HG02943 (cell line): ENCODE measurements at regions not wholly inside any gene's neighbourhood (a gene's known extent, or its start where the extent isn't known, plus 50 kb on each side); places are given as distances from the start of the nearest gene placed in this dataset.
"Not testable (repeated sequence)": the region's sequence is repeated elsewhere in the genome, so short reads cannot be mapped to it uniquely, and the experiment has no call there.

Source experiments
- ATAC-seq: cut with Tn5 transposase; IDR thresholded peaks from one replicate; pipeline ENCODE4 v1.9.1; 2021; ENCODE audit warnings: mild to moderate bottlenecking, low read depth, moderate library complexity; ENCODE audit not compliant: unreplicated experiment

DNA sequence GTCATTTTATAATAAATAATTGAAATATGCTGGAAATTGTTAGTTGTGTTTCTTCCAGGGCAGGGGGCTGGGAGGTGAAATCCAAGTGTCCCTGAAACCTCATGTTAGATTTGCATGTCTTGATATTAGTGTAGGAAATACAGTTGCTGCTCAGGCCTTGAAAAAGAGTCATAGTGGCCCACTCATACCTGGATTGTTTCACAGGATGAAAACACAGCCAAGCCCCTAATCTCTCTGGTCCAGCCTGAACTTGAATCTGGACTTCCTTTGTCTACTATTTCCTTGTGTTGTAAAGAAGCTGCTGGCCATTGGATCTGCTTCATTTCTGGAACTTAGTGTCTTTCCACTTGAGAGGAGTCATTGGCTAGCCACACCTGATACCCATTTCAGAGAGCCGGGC is 108.8 kb upstream of the JARID2 start:
- no peak for ATAC-seq

DNA sequence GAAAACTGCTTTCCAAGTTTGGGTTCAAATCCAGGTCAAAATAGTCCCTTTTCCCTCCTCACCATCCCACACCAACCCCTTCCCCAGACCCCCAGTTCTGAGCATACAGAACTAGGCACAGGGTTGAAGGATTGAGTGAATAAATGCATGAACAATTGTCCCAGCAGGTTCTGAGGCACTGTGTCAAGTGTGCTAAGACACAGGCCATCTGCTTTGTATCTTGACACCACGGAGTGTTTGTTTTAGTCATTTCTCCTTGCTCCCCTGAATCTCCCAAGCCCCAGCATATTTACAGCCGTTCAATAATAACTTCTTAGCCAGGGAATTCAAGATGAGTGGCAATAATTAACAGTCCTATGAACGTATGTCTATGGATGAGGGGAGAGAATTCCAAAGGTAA is 102.8 kb upstream of the JARID2 start:
- no peak for ATAC-seq

DNA sequence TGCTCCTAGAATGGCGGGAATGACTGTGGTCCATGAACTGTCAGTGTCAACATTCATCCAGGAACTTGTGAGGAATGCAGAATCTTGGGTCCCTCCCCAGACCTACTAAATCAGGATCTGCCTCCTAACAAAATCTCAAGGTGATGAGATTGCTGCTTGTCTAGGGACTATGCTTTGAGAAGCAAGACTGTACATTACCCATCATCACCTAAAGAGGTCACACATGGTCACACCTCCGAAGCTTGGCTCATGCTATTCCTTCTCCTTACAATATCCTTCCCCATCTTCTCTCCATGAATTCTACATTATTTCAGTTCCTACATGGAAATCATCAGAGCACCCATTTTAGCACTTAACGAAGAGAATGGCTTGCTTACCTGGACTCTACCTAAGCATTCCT is 102.3 kb upstream of the JARID2 start:
- no peak for ATAC-seq

DNA sequence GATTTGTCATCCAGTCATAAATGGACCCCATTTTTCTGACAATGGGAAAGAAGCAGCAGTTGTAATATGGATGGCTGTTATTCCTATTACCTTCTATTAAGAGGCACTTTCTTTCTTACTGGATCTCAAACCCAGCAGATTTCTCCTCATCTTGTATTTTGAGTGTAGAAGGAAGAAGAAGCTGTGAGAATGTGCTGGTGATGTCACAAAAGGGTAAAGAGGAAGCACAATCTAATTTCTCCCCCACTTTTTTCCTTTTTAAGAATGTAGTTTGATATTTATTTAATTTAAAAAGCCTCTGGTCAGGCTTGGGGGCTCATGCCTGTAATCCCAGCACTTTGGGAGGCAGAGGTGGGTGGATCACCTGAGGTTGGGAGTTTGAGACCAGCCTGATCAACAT is 100.0 kb upstream of the JARID2 start:
- no peak for ATAC-seq

DNA sequence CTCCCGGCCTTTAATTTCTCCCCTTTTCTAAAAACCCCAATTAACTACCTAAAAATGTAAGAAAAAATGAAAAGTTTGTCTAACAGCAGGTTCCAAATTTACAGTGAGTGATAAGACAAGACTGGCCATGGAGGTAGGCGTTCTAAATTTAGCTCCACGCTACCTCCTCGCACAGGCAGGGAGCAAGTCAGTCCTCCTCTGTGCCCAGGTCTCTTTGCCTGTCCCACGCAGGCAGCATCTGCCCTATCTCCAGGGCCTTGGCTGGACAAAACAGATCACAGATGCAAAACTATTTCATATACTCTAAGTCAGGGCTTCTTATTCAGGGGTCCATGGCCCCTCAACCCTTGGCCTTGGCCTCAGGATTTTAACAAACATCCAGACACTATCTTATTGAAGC is 98.0 kb upstream of the JARID2 start:
- ATAC-seq: no peak

DNA sequence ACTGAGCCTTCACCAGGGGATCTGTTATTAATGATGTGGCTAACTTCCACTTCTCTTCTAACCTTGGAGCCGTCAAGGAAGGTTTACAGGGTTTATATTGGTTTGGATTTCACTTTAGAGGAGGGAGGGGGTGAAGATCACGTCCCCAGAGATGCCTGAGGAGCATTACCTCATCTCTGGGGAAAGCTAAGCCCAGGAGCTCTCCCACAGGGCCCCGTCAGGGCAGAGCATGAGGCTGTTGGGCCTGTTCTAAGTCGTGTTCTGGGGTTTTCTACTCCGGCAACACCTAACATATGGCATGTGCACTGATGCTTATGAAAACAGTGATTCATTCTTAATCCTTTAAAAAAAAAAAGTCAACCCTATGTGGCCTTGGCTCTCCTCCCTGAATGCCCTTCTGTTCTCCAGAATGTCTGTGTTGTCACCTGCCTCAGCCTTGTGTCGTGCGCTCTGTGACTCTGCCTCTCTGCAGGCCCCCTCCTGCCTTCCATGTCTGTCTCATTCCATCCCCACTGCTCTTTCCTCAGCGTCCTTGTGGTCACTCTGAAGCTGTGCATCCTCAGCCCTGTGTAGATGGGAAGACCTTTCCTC is 97.4 kb upstream of the JARID2 start:
- no peak for ATAC-seq

DNA sequence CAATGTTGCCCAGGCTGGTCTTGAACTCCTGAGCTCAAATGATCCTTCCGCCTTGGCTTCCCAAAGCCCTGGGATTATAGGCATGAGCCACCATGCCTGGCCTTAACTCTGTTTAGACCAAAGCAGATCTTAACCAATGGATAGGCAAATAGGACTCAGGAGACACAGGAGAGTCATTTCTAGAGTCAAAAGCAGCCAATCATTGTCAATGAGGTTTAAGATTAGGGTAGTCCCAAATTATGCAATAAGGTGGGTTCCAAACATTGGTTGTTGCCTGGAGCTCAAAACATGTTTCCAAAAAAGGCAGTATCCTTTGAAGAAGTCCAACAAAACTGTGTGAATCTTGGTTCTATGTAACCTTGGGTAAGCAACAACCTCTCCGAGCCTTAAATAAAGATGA is 95.7 kb upstream of the JARID2 start:
- no peak for ATAC-seq

DNA sequence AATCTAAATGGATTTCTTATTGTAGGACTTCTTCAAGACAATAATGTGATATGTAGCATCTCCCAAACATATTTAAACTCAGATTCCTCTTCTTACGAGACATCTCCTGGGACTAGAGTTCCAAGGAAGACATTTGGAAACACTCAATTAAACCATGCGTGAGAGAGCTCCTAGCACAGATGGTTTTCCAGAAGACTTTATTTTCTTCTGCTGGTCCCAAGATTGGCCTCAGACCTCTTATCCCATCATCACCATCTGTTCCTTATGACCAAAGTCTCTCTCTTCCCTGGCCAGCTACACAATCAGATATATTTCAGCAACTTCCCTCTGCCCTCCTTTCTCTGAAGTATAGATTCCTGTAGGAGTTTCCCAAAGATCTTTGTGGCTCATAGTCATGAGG is 93.2 kb upstream of the JARID2 start:
- no peak for ATAC-seq

DNA sequence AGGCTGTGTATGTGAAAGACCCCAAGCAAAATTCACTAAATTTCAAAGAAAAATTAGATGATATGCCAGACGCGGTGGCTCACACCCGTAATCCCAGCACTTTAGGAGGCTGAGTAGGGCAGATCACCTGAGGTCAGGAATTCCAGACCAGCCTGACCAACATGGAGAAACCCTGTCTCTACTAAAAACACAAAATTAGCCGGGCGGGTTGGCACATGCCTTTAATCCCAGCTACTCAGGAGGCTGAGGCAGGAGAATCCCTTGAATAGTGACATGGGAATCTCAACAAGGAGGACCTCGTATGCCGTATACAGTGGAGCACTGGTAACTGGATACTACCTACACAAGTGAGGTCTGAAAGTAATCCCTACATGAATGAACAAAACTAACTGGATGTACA is 92.7 kb upstream of the JARID2 start:
- ATAC-seq: no peak

DNA sequence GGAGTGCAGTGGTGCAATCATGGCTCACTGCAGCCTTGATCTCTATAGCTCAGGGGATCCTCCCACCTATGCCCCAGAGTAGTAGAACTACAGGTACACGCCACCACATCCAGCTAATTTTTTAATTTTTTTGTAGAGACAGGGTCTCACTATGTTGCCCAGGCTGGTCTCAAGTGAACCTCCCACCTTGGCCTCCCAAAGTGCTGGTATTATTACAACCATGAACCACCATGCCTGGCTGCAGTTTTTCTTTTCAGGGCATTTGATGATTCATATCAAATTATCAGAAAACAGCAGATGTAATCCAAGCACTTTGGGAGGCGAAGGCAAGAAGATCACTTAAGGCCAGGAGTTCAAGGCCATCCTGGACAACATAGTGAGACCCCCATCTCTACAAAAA is 88.4 kb upstream of the JARID2 start:
- ATAC-seq: no peak

DNA sequence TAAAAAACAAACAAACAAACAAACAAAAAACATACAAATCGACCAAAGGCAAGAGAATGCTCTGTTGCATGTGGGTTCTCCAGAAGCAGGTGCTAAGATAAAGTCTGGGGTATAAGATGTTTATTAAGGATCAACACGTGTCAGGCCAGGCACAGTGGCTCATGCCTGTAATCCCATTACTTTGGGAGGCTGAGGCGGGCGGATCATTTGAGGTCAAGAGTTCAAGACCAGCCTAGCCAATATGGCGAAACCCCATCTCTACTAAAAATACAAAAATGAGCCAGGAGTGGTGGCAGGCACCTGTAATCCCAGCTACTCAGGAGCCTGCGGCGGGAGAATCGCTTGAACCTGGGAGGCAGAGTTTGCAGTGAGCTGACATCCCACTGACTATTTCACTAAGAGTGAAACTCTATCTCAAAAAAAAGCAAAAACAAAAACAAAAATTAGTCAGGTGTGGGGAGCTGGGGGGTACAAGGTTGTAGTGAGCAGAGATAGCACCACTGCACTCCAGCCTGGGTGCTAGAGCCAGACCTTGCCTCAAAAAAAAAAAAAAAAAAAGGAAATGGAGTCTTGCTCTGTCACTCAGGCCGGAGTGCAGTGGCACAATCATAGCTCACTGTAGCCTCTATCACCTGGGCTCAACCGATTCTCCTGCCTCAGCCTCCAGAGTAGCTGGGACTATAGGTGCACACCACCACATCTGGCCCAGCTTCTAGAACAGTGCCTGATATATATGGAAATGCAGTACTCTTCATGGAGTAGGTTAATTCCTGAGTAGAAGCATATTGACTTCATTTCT is 86.8 kb upstream of the JARID2 start:
- no peak for ATAC-seq

DNA sequence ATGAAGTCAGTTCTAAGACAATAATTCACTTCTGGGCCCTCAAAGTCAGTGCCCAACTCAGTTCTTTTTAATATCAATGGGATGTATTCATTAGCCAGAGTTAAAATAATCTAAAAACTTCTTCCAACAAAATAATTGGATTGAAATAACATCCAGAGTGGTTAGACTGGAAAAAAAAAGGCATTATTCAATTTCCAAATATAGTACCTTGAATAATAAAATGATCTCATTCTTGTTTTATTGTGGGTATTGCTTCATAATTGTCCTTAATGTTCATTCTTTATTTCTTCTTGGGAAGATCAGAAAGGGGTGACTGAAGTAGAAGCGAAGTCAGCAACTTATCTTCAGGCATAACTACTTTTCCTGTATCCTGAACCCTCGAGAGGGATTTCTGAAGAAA is 85.1 kb upstream of the JARID2 start:
- ATAC-seq: no peak

DNA sequence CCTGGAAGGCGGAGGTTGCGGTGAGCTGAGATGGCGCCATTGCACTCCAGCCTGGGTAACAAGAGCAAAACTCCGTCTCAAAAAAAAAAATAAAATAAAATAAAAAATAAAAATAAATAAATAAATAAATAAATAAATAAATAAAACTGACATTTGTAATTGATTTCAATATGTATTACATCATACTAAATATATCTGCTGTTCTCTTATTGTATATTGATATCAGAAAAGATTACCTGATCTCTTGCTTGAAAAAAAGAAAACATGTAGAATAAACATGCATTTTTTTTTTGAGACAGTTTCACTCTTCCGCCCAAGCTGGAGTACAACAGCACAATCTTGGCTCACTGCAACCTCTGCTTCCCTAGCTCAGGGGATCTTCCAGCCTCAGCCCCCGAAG is 81.0 kb upstream of the JARID2 start:
- not testable (repeated sequence) for ATAC-seq

DNA sequence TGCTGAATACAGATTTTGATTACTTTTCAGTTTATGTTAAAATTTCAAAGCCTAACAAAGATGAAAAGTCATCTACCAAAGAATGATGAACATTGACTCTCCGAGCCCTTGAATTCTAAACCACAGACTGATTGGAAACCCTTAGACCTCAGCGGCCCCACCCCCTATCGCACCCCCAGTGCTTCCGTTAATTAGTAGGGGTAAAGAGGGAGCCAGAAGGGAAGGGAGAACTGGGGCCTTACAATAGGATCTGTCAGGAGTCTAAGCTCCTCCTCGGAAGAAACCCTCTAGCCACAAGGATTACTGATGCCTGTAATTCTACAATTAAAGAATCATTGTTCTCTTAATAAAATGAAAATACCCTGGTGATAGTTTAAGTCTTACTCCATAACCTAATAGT is 79.7 kb upstream of the JARID2 start:
- ATAC-seq: no peak

DNA sequence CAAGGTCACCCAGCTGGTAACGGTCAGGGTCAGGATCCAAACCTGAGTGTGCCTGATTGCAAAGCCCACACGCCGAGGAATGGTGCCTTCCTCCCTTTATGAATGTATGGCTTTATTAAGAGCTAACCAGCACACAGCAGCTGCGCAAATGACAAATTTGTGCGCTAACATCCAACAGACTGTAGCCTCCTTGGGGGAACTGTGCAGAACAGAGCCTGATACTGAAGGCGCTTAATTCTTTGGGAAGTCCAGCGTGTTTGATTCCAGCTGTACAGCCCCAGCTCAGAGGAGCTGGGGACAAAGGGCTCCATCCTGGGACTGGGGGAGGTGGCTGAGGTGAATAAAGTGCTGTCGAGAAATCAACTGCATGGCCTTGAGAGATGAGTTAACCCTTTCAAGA is 75.7 kb upstream of the JARID2 start:
- no peak for ATAC-seq

DNA sequence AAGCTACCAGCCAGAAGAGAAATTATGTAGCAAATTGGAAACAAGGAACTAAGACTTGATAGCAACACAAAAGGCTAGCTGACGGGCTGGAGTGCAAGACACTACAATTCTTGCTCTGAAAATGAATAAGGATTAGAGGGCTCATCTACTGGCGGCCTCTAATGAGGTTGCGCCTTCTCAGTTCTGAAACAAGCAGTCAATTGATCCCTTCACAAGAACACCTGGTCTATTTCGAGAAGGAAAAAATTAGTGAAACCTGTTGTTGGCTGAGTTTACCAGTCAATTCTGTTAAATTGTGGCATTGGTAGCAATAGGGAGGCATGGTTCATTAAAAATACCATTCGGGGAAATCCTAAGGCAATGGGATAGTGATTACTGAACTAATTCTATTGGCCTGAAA is 74.8 kb upstream of the JARID2 start:
- ATAC-seq: no peak

DNA sequence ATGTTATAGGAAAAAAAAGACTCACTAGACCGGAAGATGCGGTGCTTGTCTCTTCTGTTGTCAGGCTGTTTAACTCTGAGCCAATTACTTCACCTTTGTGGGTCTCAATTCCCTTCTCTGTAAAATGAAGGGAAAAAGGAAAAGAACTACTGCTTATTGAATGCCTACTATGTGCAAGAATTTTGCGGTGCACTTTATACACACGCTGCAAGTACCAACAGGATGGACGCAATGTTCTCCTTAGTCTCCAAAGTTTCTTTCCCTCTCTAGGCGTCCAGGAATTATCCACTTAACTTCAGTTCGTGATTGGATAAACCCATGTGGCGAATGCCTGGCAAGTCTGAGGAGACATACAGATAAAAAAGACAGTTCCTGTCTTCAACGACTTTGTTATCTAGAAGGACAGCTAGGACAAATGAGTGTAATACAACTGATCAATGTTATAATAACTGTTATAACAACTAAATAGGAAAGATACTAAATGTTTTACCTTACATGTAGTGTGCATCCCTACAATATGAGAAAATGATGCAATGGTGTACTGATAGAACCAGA is 69.0 kb upstream of the JARID2 start:
- ATAC-seq: no peak

DNA sequence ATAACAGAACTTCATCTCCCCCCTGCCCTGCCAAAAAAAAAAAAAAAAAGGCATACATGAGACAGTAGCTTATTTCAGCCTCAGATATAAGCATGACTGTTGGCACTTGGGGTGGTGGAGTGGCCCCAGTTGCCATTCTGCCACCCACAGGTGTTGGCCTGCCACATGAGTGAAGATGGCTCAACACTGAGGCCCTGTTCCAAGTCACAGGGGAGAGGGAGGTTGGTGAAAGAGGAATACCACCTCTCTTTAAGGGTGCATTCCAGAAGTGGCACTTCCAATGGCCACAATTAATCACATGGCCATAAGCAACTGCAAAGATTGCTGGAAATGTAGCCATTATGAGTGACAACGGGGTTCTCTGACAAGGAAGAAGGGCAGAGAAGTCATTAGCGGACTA is 61.9 kb upstream of the JARID2 start:
- no peak for ATAC-seq

DNA sequence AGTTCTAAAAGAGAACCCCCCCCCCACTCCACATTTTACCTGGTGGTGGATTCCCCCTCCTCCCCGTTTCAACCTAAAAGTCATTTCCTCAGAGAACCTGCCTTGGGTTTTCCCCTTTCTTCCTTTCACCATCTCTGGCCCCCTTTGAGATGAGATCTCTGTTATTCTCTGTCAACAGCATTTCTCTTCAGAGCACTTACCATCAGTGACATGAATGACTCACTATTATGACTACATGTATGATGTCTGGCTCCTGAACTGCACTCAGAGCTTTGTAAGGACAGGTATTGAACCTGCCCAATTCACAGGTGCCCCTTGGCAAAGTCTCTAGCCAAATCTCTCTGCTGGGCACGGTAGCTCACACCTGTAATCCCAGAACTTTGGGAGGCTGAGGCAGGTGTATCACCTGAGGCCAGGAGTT is 61.4 kb upstream of the JARID2 start:
- no peak for ATAC-seq

DNA sequence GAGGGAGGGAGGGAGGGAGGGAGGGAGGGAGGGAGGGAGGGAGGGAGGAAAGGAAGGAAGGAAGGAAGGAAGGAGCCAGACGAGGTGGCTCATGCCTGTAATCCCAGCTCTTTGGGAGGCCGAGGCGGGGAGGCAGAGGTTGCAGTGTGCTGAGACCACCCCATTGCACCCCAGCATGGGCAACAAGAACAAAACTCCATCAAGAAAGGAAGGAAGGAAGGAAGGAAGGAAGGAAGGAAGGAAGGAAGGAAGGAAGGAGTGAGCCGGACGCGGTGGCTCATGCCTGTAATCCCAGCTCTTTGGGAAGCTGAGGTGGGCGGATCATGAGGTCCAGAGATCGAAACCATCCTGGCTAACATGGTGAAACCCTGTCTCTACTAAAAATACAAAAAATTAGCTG is 60.8 kb upstream of the JARID2 start:
- not testable (repeated sequence) for ATAC-seq

DNA sequence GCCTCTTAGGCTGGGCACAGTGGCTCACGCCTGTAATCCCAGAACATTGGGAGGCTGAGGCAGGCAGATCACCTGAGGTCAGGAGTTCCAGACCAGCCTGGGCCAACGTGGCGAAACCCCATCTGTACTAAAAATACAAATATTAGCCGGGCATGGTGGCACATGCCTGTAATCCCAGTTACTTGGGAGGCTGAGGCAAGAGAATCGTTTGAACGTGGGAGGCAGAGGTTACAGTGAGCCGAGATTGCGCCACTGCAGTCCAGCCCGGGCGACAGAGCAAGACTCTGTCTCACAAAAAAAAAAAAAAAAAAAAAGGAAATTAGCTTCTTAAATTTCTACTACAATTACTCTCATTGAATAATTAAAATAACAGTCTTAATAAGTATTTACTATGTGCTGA is 52.4 kb upstream of the JARID2 start:
- ATAC-seq: not testable (repeated sequence)

DNA sequence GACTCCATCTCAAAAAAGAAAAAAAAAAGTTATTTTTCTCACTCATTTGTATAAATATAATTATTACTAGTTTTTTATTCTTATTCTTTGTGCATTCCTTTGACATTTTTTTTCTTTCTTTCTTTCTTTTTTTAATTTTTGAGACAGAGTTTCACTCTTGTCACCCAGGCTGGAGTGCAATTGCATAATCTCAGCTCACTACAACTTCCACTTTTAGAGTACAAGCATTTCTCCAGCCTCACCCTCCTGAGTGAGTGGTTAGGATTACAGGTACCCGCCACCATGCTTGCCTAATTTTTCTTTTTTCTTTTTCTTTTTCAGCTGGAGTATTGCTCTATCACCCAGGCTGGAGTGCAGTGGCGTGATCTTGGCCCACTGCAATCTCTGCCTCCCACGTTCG is 51.4 kb upstream of the JARID2 start:
- ATAC-seq: no peak
